Activated T-cell treated with anti-CD3 and anti-CD28 coated beads, Interleukin-2, amount 50 U/mL, for 24 hours (primary cell): ENCODE measurements at regions not wholly inside any gene's neighbourhood (a gene's known extent, or its start where the extent isn't known, plus 50 kb on each side); places are given as distances from the start of the nearest gene placed in this dataset.

Experiments used
- DNase-seq: peaks from one replicate; pipeline ENCODE4 v3.0.0-alpha.2; 2020
- H3K27ac Mint-ChIP-seq: 2 replicates; pipeline ENCODE4 v1.8.0; 2020; ENCODE audit warnings: mild to moderate bottlenecking, mixed read lengths
- H3K27me3 Mint-ChIP-seq: 2 replicates; pipeline ENCODE4 v1.8.0; 2020; ENCODE audit warnings: mixed read lengths
- H3K36me3 Mint-ChIP-seq: 2 replicates; pipeline ENCODE4 v1.8.0; 2020; ENCODE audit warnings: low read depth, mixed read lengths
- H3K4me1 Mint-ChIP-seq: 2 replicates; pipeline ENCODE4 v1.8.0; 2020; ENCODE audit warnings: low read depth, mixed read lengths
- H3K4me3 Mint-ChIP-seq: 2 replicates; pipeline ENCODE4 v1.8.0; 2020; ENCODE audit warnings: mild to moderate bottlenecking, moderate library complexity, mixed read lengths
- H3K9me3 Mint-ChIP-seq: 2 replicates; pipeline ENCODE4 v1.8.0; 2020; ENCODE audit warnings: mixed read lengths

GRCh38 chr18:2075499-2075898, 495.8 kb downstream of the METTL4 start:
- Mint-ChIP-seq H3K4me1 (no peaks in the 10 kb centered on the region), H3K4me3 (no peak overlapping the region), H3K9me3 (no peaks in the 10 kb centered on the region), H3K27me3 (peaks cover 9% of the 10 kb centered on the region), H3K36me3 (no peaks in the 10 kb centered on the region), H3K27ac (no peak overlapping the region)
- DNase-seq: no peak

DNA sequence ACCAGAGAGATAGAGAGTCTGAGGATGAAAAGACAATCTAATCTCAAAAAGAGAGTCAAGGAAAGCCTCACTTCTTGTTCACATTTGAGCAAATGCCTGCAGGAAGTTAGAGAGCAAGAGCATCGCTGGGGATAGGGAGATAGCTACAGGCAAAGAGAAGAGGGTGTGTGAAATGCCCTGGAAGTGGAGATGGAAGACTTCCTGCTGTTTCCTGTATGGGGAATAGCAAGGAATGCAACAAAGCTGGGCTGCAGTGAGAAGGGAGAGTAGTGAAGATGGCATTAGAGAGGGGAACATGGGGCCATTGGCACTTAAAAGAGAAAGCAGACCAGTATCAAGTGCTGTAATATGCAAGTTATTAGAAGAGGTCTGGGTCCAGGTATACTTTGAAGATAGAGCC, 488.6 kb downstream of the METTL4 start:
- no peak overlapping the region for H3K27ac Mint-ChIP-seq
- H3K4me3 Mint-ChIP-seq: no peak overlapping the region
- H3K9me3 Mint-ChIP-seq: no peaks in the 10 kb centered on the region
- H3K27me3 Mint-ChIP-seq: no peaks in the 10 kb centered on the region
- no peaks in the 10 kb centered on the region for H3K4me1 Mint-ChIP-seq
- no peak for DNase-seq
- no peaks in the 10 kb centered on the region for H3K36me3 Mint-ChIP-seq

DNA sequence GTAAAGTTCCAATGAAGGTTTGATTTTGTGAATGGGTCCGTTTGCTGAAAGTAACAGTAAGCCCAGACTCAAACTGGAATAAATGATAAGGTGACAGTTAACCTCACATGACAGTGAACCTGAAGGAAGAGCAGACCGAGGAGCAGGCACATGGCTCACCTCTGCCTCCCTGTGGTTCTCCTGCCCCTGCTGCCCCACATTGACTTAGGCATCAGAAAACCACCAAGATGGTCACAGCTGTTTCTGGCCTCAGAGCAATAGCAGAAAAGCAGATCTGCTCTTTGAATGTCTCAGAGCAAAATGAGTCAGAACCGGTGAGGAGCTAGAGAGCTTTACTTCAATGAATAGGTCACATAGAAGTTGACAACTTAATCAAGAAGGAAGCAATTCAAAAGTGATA, 487.6 kb downstream of the METTL4 start:
- Mint-ChIP-seq H3K27me3 (no peaks in the 10 kb centered on the region), H3K4me3 (no peak overlapping the region), H3K9me3 (no peaks in the 10 kb centered on the region), H3K27ac (no peak overlapping the region), H3K36me3 (no peaks in the 10 kb centered on the region), H3K4me1 (no peaks in the 10 kb centered on the region)
- no peak for DNase-seq

DNA sequence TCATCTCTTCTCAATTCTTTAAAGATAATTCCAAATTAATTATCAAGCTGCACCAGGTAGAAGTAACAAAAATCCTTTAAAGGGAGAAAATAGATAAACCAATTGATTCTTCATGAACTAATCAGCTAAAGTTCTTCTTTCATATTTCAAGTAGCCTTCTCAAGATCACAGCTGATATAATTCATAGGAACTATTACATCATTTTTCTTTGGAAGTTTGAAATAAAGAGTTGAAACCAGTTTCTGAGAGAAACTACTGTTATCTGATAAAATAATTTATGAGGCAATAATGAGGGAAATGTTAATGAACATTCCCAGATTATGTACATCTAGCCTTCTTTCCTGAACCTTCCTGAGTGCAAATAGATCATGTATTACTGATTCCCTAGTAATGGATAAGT, 484.9 kb downstream of the METTL4 start:
- no peak for DNase-seq
- no peaks in the 10 kb centered on the region for H3K27me3 Mint-ChIP-seq
- H3K27ac Mint-ChIP-seq: no peak overlapping the region
- no peaks in the 10 kb centered on the region for H3K9me3 Mint-ChIP-seq
- H3K36me3 Mint-ChIP-seq: no peaks in the 10 kb centered on the region
- H3K4me3 Mint-ChIP-seq: no peak overlapping the region
- no peaks in the 10 kb centered on the region for H3K4me1 Mint-ChIP-seq

DNA sequence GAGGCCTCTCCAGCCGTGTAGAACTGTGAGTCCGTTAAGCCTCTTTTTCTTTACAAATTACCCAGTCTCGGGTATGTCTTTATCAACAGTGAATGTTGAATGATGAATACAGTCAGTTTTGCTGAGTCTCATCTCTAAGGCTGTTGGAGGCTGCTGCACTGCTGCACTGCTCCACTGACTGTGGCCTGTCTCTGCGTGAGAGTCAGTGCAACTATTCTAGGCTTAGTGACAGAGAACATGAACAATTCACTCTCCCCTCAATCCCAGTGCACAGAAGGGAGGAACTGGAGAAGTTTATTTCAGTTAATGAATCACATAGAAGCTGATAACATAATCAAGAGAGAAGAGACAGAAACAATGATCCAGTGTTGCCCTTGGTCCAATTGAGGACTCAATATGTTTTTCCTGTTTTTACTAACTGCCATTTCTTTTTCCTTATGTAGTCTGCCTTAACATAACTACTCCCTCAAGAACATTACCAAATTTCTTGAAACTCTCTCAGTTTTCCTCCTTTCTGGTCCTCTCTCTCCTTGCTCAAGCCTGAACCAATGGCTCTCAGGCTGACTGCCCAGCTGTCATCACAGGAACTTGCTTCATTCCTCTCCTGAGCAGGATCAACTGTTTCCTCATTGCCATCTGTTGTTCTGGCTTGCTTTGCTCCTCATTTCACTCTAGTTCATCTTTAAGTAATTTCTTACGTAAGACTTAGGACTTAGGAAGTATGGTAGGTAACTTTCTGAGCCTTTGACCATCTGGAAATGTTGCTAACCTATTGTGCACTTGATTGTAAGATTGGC, 483.2 kb downstream of the METTL4 start:
- no peak overlapping the region for H3K27ac Mint-ChIP-seq
- H3K36me3 Mint-ChIP-seq: no peaks in the 10 kb centered on the region
- no peaks in the 10 kb centered on the region for H3K9me3 Mint-ChIP-seq
- no peak for DNase-seq
- H3K4me1 Mint-ChIP-seq: no peaks in the 10 kb centered on the region
- no peak overlapping the region for H3K4me3 Mint-ChIP-seq
- H3K27me3 Mint-ChIP-seq: no peaks in the 10 kb centered on the region

DNA sequence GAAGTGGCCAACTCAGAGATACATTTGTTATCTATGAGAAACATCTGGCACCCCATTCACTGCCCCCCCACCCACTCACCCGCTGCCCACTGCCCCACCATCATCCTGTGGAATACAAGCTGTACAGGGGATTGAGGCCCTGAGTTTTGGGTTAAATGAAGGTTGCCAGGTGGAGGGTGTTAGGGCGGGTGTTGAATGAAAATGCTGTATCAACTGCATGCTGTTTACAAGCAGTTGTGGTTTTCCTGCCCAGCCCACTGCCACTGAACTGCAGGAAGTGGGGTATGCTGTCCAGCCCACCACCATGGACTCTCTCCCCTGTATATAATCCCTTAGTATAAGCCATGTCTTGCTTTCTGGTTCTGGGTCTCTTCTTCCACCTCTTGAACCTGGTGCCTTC, 481.9 kb downstream of the METTL4 start:
- no peaks in the 10 kb centered on the region for H3K36me3 Mint-ChIP-seq
- H3K4me3 Mint-ChIP-seq: no peak overlapping the region
- no peaks in the 10 kb centered on the region for H3K27me3 Mint-ChIP-seq
- DNase-seq: no peak
- H3K4me1 Mint-ChIP-seq: no peaks in the 10 kb centered on the region
- no peak overlapping the region for H3K27ac Mint-ChIP-seq
- H3K9me3 Mint-ChIP-seq: no peaks in the 10 kb centered on the region

GRCh38 chr18:2091937-2092336, 479.4 kb downstream of the METTL4 start:
- Mint-ChIP-seq H3K9me3 (no peaks in the 10 kb centered on the region), H3K27ac (no peak overlapping the region), H3K4me3 (no peak overlapping the region), H3K36me3 (no peaks in the 10 kb centered on the region), H3K4me1 (no peaks in the 10 kb centered on the region), H3K27me3 (peaks cover 6% of the 10 kb centered on the region)
- DNase-seq: no peak

DNA sequence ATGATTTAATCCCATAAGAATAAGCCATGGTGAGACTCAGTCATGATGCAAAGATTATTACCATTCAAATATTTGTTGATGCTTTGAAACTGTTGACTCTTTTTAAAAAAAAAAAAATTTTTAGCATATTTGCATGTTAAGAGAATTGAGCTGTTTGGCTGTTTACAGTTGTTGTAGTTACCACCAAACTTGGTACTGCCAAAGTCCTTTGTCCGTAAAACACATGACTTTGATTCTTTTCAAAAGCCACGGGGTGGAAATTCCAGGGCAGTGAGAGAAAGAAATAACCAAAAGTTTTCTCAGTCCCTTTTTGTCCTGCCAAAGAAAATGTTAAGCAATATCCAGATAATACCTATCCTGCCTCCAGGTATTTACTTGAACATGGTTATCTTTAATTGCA, 474.8 kb downstream of the METTL4 start:
- no peaks in the 10 kb centered on the region for H3K36me3 Mint-ChIP-seq
- no peaks in the 10 kb centered on the region for H3K4me1 Mint-ChIP-seq
- no peak overlapping the region for H3K4me3 Mint-ChIP-seq
- H3K27me3 Mint-ChIP-seq: peaks cover 6% of the 10 kb centered on the region
- no peak overlapping the region for H3K27ac Mint-ChIP-seq
- no peaks in the 10 kb centered on the region for H3K9me3 Mint-ChIP-seq
- DNase-seq: no peak

GRCh38 chr18:2100694-2101213, 470.6 kb downstream of the METTL4 start:
- no peaks in the 10 kb centered on the region for H3K36me3 Mint-ChIP-seq
- DNase-seq: no peak
- H3K4me1 Mint-ChIP-seq: no peaks in the 10 kb centered on the region

GRCh38 chr18:2102022-2102421, 469.3 kb downstream of the METTL4 start:
- no peaks in the 10 kb centered on the region for H3K9me3 Mint-ChIP-seq
- DNase-seq: no peak
- H3K27me3 Mint-ChIP-seq: peaks cover 7% of the 10 kb centered on the region
- no peaks in the 10 kb centered on the region for H3K36me3 Mint-ChIP-seq
- H3K27ac Mint-ChIP-seq: no peak overlapping the region
- H3K4me1 Mint-ChIP-seq: no peaks in the 10 kb centered on the region
- H3K4me3 Mint-ChIP-seq: no peak overlapping the region

More at GRCh38 chr18:2100694-2101213, 470.6 kb downstream of the METTL4 start:
- Mint-ChIP-seq H3K9me3 (no peaks in the 10 kb centered on the region), H3K27me3 (peaks cover 7% of the 10 kb centered on the region), H3K4me3 (no peak overlapping the region), H3K27ac (no peak overlapping the region)

- Mint-ChIP-seq H3K36me3 (no peaks in the 10 kb centered on the region), H3K27me3 (peaks cover 7% of the 10 kb centered on the region), H3K4me1 (no peaks in the 10 kb centered on the region), H3K27ac (no peak overlapping the region), H3K4me3 (no peak overlapping the region), H3K9me3 (no peaks in the 10 kb centered on the region)
- DNase-seq: no peak
Measured at GRCh38 chr18:2103299-2103698, 468.0 kb downstream of the METTL4 start.

- DNase-seq: peak; percentile 53
- peaks cover 8% of the 10 kb centered on the region for H3K27me3 Mint-ChIP-seq
- H3K4me1 Mint-ChIP-seq: no peaks in the 10 kb centered on the region
- no peak overlapping the region for H3K4me3 Mint-ChIP-seq
- no peaks in the 10 kb centered on the region for H3K36me3 Mint-ChIP-seq
- H3K9me3 Mint-ChIP-seq: no peaks in the 10 kb centered on the region
- H3K27ac Mint-ChIP-seq: no peak overlapping the region
Measured at GRCh38 chr18:2104620-2105462, 466.5 kb downstream of the METTL4 start.

DNA sequence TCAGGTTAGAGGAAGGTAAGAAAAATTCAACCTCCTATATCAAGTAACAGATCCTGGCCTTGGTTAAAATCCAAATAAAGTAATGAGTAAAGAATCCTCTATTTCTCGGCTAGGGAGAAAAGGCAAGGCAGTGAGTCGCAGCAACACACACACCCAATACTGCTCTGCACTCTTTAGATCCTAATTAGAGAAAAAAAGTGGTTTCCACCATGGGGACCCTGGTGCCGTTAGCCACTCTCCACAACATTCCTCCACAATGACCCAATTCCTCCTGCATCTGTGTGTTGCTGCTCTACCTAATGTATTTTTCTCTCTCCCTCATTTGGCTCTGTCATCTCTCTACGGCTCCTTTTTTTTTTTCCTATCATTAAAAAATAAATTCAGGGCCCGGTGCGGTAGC, 462.7 kb downstream of the METTL4 start:
- DNase-seq: no peak
- Mint-ChIP-seq H3K27ac (no peak overlapping the region), H3K4me1 (no peaks in the 10 kb centered on the region), H3K36me3 (no peaks in the 10 kb centered on the region), H3K27me3 (peaks cover 31% of the 10 kb centered on the region), H3K9me3 (no peaks in the 10 kb centered on the region), H3K4me3 (no peak overlapping the region)

DNA sequence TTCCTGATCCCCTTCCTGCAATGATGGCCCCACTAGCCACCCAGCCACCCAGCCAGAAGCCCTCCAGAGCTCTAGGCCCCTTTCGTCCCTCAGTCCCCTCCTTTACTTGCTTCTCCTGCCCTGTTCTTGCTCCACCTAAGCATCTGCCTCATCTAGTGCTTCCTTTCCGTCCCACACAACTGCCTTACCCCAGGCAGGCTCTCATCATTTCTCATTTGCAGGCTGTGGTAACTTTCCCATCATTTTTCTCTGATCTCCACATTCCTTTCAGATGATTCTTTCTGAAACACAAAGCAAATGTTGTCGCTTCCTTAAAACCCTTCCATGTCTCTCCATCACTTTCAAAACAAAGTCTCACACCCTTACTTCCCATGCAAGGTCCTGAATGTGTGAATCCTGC, 459.8 kb downstream of the METTL4 start:
- no peaks in the 10 kb centered on the region for H3K9me3 Mint-ChIP-seq
- no peak for DNase-seq
- no peaks in the 10 kb centered on the region for H3K4me1 Mint-ChIP-seq
- no peak overlapping the region for H3K27ac Mint-ChIP-seq
- H3K36me3 Mint-ChIP-seq: no peaks in the 10 kb centered on the region
- H3K4me3 Mint-ChIP-seq: no peak overlapping the region
- peaks cover 27% of the 10 kb centered on the region for H3K27me3 Mint-ChIP-seq

DNA sequence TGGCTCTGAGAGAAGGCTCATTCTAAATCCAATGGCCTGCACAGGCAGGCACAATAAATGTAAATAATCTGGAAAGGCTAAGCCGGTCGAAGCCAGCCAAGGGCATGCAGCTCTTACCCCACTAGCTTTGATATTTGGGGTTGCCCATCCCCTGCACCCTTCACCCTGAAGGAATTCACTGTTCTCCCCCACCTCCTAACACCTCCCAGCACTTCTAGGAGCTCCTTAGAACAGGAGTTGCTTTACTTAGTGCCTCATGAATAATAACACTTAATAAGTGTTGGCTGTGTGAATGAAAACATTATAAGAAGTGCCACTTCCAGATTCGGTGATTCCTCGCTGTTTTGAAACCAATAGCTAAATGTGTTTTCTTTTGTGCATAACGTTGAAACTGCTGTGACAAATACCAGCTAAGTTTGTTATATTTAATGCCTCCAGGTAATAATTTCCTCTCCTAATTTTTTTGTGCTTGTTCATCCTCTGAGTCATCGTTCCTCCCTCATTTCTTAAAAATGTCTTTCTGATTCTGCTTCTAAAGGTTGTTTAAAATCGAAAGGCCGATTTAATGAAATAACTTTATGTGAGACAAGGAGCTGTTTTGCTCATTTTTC, 458.8 kb downstream of the METTL4 start:
- no peak for DNase-seq
- Mint-ChIP-seq H3K9me3 (no peaks in the 10 kb centered on the region), H3K4me1 (no peaks in the 10 kb centered on the region), H3K36me3 (no peaks in the 10 kb centered on the region), H3K4me3 (no peak overlapping the region), H3K27me3 (peaks cover 27% of the 10 kb centered on the region), H3K27ac (no peak overlapping the region)
